GM18511 (cell line): ENCODE measurements at regions not wholly inside any gene's neighbourhood (a gene's known extent, or its start where the extent isn't known, plus 50 kb on each side); places are given as distances from the start of the nearest gene placed in this dataset.

Experiments used
- ATAC-seq: cut with Tn5 transposase; IDR thresholded peaks from one replicate; pipeline ENCODE4 v1.9.1; 2021; ENCODE audit warnings: mild to moderate bottlenecking, moderate library complexity; ENCODE audit not compliant: unreplicated experiment

DNA sequence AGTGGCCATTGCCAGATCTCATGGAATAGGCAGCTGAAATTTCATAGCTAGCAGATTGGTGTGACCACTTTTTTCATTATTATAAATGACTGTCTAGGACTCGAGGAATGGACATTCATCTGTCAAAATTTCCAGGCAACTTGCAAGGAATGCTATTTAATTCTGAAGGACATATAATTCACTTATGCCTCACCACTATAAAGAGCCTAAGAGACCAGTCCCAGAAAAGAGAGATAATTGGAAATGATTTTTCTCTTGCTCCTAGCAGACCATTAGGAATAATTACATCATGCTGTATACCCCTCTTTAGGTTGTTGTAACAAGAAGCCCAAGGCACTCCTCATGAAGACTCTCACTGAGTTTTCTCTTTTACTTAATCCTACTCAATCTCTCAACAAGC is 557.4 kb upstream of the RAB6C start:
- no peak for ATAC-seq

DNA sequence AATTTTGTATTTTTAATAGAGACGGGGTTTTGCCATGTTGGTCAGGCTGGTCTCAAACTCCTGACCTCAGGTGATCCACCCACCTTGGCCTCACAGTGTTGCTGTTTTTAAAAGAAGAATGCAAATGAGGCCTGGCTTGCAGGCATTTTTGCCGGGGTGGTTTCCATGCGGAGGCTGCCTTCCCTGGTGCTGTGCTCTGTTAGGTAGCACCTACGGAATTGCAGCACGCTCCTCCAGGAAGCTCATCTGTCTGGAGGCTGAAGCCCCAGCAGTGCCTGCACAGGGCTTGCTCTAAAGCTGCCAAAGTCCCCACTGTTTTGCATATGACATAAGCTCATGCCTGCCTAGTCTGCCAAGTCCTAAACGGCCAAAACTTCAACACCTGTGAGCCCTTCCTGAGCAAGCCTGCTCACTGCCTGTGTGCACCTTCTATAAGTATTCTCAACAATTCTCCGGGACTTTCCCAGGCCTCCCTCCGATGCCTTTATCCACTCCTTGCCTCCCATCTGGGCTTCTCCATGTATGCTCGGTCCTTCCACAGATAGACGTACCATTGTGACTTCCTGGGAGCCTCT is 551.3 kb upstream of the RAB6C start:
- no peak for ATAC-seq

DNA sequence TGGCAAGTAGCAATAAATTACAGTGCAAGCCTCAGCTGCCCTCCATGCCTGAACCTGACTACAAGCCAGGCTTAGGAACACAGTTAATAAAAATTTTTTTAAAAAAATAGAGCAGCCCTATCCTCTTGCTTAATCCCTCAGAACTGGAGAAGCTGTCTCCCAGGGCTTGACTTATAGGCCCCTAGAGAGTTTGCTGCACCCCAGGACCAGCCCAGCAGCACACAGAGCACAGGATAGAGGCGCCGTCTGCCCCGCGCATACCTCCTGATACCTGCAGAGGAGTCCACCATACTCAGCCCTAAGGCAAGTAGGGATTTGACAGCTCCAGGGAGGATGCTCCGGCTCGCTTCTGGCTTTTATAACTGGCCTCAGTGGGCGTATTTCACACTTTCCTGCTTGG is 548.6 kb upstream of the RAB6C start:
- no peak for ATAC-seq

DNA sequence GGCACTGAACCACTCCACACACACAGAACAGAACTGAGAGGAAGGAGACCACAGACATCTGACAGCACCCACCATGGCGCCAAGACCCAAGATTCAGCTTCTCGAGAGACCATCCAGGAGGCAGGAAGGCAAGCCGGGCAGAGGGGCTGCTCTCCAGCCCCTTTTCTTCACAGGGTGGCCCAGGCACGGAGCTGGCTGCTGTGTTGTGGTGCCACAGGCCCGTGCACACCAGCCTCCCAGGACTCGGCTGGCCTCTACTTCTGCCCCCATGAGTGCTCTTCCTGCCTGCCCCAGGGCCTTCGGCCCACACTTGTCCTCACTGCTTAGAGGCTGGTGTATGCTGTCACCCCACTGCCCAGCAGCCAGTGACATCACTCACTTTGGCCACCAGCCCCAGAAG is 547.6 kb upstream of the RAB6C start:
- no peak for ATAC-seq

DNA sequence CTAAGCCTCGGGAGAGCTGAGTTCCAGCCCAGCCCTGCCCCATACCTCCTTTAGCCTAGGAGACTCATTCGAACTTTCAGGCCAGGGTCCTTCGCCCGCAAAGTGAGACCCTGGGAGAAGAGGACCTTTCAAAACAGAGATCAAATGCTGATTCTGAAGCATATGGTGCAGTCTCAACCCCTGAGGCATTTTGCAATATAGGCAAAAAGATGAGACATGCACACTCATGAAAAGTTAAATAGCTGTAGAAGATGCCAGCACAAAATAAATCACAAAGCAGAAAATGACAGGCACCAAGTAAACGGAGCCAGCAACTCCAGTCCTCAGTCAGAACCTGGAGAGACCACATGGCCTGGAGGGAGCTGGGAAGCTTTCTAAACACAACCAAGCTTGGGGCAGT is 542.7 kb upstream of the RAB6C start:
- ATAC-seq = no peak

DNA sequence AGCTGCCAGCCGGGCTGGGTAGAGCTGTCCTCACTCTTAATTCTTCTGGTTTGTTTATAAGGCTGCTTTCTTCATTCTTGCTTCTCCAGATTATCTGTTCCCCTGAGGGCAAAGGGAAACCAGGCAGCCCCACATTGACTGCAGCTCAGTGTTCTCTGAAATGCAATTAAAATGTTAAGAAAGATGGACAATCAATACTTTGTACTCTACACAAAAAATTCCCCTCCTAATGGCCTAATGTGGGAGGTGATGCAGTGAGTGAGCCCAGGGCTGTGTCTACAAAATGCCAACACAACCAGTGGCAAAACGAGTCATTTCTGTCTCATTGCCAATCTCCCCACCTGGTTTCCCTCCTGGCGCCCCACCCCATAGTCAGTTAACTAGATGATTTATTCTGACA is 541.7 kb upstream of the RAB6C start:
- ATAC-seq = no peak

DNA sequence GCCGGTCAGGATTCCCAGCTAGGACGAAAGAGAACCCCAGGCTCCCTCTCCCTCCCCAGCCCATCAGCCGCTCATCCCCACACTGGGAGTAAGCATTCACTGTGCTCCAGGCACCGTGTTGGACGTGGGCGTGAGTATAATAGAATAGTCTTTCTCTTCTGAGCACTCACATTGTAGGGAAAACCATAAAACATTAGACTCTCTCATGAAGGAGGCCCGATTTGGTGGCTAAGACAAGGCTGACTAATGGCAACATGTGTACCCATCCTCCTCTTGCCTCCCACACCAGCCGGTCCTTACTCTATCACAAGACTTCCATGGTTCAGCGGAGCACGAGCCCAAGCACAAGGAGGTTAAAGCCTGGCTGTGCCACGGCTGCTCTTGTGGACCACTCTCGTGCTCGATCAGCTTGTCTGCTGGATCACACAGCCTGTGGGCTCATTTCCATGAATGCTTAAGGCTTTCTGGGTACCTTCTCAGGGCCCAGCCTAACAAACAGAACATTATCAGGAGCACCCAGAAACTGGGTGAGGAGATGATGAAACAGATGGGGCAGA is 540.9 kb upstream of the RAB6C start:
- no peak for ATAC-seq

DNA sequence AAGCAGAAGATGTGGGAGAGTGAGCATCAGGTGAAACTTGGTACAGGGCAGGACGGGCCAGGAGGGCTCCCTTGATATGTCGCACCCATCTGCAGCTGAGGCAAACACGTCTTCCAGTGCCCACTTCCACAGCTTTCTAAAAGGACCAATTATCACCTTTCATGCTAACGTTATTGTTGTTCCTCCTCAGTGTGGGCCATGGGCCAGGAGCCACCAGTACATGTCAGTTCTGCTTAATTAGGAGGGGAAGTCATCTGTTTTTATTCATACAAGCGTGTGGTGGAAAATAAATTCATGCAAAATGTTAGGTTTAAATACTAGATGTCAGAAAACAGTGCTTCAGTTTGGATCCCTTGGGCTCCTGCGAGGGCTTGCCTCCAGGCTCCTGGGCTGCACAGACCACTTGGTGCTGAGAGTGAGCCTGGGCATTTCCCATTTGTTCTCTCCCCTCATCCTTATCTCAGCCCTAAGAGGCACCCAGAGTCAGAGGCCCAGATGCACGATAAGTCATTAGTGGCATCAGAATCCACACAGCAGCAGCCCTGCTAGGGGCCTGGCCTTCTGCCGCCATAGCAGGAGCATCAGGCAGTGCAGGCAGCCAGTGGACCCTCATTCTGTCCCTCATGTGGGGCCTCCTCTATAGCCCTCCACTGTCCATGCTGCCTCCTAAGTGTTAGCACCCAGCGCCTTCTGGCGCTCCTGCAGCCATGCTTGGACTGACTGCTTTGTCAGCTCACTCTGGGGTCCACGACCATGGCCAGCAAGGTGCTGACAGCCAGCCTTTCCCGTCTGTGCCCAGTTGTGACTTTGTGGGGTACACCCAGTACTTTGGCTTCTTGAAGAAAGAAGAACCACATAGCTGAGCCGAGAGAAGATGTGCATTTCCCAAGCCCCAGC is 539.8 kb upstream of the RAB6C start:
- ATAC-seq = no peak

DNA sequence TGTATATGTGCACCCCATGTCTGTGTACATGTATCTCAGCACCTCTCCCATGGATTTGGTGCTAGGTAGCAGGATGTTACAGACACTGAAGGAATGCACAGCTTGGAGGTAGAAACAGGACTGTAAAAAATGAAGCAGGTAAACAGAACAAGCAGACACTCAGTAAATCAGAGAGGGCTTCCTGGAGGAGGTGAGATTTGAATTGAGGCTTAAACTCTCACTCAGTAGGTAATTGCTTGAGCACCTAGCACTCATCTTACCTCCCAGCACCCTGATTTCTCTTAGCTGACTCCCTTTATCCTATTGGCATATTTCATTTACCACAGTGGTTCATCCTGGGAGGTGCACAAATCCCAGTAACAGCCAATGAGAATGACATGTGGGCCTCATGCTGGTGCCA is 537.9 kb upstream of the RAB6C start:
- no peak for ATAC-seq

DNA sequence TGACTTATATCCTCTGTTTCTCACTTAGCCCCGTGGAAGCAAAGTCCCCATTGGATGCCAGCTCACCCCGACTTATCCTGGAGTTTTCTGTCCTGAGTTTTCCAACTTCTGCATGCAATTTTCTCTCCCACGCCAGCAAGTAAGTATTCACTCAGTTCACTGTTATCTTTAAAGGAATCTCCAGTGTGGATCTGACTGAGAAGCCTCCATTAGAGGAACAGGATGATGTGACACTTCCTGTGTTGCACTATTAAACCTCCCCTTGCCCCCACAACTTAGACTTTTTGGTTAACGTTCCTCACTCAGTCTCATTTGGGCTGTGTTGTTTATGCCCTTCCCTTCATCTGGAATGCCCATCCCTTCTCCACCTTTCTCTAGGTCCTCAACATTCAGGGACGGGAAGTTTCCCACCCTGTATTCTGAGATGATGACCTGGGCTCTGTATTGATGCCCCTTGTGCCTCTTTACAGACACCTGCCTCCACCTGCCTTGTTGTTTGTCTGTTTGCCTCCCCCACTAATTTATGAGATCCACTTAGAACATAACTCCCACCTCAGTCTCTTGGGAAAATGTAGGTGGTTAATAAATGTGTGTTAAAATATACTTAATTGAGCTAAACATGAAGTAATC is 536.1 kb upstream of the RAB6C start:
- no peak for ATAC-seq

DNA sequence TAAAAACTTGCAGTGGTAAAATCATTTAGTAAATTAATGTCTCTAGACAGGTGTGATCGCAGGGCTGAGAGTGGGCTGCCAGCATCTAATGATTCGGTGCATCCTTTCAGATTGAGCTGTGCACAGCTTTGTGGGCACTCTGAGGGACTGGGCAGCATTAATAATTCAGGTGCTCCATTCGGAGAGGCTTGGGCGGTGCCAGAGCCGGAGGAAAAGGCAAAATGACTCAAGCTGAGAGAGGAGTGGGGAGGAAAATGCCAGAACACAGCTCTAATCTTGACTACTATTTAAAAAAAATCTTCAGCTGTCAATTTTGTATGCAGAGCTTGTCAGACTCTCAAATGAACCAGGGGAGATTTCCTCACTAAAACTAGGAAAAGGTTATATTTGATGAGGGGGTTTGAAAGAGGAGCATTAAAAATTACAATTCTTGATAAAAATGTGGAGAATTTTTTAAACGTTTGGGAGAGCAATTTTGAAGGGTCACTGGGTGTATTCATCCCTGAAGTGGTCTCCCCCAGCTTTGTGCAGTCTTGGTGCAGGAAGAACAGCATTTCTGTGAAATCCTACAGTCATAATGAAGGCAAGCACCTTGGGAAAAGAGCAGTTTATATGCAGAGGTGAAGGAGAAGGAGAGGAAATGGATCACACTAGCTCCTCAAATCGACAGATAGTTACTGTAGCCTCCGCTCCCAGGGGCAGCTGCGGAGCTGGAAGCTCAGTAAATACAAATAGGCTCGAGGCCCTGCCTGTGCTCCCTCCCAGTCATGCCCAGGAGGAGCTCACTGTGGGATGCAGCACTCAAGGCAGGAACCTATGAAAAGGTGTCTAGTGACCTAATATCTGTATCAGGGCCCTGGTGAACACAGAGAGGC is 535.4 kb upstream of the RAB6C start:
- ATAC-seq = no peak

DNA sequence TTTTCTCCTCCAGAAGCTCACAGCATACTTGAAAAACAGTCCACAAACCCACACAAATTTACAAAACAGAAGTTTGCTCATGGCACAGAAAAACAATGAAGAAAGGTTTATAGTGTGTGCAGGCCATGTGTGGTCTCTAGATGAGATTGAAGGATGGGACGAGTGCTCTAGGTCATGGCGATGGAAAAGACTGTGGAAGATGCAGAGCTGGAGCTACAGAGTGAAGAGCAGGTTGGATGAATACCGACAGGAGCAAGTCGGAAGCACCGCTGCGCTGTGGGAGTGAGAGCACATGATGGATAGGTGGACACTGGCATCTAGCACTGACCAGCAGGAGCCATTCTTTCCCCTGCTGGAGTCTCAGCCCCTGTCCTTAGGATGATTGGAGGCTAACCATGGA is 534.7 kb upstream of the RAB6C start:
- ATAC-seq = no peak

DNA sequence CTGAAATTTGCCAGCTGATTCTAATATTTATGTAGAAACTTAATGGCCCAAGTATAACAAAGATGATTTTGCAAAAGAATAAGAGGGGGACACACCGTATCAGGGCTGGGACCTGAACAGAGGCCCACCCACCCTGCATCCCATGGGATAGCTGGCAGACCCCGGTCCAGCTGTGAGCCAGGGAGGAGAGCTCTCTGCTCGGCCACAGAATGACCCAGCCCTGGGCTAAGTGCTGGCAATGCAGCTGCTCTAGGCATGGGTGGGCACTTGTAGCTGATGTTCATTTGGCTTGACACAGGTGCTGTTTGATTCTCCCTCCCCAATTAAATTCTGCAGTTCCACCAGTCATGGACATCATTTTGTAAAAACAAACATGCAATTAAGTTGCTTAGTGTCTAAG is 522.8 kb upstream of the RAB6C start:
- no peak for ATAC-seq

DNA sequence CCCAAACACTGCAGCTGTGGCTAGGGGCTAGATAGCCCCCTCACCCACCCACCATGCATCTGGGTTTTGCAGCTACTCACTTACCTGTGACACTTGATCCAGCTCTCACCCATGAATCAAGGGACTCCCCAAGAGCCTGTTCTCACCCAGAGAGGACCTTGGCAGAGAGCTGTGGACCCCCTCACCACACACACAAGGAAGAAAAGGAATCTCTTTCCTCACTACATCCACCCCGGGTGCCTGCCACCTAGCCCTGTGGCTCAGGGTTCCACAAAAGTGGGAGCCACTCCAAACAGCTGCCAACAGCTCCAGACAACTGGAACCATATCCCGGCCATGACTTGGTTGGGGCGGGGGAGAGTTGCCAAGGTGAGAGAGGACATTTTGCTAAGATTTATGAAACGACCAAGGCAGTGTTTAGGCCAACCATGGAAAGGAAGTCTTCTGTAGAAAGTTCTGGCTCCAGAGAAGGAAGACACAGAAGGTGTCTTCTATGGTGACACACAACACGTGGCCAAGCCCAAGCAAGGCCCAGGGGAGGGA is 522.1 kb upstream of the RAB6C start:
- ATAC-seq = no peak

DNA sequence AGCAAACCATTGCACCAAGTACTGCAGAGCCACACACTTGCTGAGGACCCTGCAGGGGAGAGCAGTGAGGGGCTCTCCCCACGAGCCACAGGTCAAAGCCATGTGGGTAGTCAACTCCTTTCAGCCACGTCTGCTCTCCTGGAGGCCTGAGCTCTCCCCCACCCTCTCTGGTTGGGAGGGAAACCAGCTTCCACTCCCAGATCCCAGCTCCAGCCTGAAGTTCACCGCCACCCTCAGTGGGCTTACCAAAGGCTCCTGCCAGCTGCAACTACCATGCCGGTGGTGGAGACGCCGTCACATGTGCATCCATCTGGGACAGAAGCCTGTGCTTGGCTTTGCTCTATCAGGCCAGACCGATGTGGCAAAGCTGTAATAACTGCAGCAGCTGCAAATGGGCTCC is 521.5 kb upstream of the RAB6C start:
- no peak for ATAC-seq

DNA sequence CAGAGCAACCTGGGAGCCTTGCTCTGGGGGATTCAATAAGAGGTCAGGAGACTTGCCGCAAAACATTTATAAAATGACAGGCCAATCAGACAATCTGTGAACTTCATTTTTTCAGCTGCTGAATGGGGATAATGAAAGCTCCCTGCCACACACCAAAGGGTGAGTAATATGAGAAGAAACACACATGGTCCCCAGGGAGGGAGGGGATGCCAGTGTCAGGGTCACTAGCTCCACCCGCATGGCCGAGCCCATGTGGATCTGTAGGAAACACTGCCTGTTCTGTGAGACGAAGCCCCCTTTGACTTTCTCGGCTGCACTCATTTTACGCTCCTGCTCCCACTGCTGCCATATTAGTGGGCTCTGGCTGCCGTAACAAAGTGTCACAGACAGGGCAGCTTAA is 521.0 kb upstream of the RAB6C start:
- ATAC-seq = no peak

DNA sequence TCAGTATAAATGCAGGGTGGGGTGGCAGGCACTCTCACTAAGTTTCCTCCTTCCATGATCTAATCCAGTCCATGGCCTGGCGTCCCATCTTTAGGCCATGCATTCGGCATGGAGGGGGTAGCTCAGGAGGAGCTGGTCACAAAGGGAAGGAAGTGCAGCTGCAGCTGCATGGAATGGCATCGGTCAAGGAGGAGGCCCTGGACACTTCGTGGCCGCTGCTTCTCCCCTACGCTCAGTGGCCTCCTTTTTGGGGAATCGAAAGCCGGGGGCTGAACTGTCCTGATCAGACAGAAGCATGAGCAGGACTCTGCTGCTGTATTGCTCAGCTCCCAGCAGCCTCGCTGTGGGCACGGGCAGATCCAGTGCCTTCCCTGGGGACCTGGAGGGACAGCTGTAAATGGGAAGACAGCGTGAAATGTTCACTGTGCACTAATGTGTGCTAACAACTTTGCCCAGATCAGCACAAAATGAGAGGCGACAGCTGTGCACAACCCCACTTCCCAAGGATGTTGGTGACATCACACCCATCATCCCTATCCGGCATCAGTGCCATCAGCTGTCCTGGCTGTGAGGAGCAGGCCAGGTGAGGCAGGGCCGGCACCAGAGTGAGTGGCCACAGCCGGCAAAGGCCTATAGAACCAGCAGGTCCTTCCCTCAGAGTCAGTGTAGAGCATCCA is 520.1 kb upstream of the RAB6C start:
- no peak for ATAC-seq

DNA sequence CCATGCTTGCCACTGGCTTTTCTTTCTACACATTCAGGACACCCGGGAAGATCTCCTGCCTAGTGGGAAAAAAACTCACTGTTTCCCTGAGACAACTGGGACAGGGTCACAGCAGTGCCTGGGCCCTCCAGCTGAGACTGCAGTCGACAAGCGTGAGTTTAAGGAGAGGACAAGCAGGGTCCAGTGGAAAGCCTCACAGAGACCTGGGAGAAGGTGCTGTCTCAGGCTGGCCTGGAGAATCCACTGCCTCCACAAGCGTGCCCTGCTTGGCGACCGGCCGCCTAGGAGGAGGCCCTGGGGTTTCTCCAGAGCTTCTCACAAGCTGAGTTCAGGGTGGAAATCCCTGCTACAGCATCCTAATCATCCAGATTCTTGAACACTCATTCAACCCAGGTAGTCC is 519.6 kb upstream of the RAB6C start:
- ATAC-seq = no peak

DNA sequence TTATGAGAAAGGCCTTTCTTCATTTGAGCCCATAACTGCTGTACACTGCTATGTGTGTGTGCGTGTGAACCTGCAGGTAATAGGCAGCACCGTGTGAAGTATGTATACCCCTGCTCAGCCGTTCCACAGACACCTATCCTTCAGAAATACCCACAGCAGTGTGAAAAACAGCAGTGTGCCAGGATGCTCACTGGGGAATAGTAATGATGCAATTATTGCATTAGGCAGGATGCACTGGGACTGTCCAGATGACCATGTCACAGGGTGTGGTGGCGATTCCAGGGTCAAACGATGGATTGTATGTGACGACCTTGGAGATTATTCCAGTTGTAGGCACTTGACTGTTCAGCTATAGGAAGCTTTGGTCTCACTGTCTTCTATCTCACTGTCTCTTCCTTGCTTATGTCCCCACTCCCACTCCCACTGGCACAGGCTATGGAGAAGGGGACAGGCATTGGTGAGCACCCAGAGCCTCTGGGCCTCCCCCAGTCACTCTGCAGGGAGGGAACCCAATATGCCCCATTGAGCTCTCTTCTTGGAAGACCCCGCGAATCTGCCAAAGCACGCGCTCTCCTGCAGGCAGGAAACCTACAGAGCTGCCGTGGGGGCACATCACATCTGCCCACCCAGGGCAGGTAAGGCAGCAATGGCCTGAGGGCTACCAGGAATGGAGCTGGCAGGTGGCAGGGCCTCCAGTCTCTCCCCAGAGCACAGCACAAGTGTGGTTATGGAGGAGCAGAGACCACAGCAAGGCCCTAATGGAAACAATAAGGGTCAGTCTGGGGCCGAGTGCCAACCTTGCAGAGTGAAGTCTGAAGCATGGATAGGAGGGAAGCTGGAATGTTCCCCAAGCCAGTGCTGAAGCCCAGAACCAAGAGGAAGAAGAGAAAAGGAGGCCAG is 518.9 kb upstream of the RAB6C start:
- no peak for ATAC-seq
